ENCODE measurements at regions not wholly inside any gene's neighbourhood (a gene's known extent, or its start where the extent isn't known, plus 50 kb on each side); places are given as distances from the start of the nearest gene placed in this dataset.

GRCh38 chr11:110903830-110904229 lies 191.6 kb upstream of the ARHGAP20 start:
- TF ChIP-seq CTCF (IDR thresholded peaks at IDR 0.05) = no peak
- no peak for TF ChIP-seq POLR2A (IDR thresholded peaks at IDR 0.05)
- no peak for TF ChIP-seq EP300 (IDR thresholded peaks at IDR 0.05)
- TF ChIP-seq POLR2AphosphoS5 (IDR thresholded peaks at IDR 0.05) = no peak

Measured in upper lobe of left lung (tissue), 4 donors.